Gastrocnemius medialis (tissue), 4 donors: ENCODE measurements at regions not wholly inside any gene's neighbourhood (a gene's known extent, or its start where the extent isn't known, plus 50 kb on each side); places are given as distances from the start of the nearest gene placed in this dataset.

Experiments used
- CTCF ChIP-seq, 5 experiments: fragments of 450-650 bp in 3 of 5; fragments of 200-600 bp in 2 of 5; sonication (generic) in 2 of 5; IDR thresholded peaks in 4 of 5; conservative IDR thresholded peaks in 1 of 5; 1 replicate in 4 of 5; 2 replicates in 1 of 5; pipeline ENCODE4 v1.5.1; 2016 to 2019; ENCODE audit warnings: antibody characterized with exemption in 5 of 5, mild to moderate bottlenecking in 3 of 5, moderate library complexity in 3 of 5
- POLR2A ChIP-seq, 2 donors: fragments of 450-650 bp; IDR thresholded peaks; one replicate each; pipeline ENCODE4 v1.6.1; 2017; ENCODE audit warnings: antibody characterized with exemption in 2 of 2, mild to moderate bottlenecking in 2 of 2, moderate library complexity in 2 of 2

DNA sequence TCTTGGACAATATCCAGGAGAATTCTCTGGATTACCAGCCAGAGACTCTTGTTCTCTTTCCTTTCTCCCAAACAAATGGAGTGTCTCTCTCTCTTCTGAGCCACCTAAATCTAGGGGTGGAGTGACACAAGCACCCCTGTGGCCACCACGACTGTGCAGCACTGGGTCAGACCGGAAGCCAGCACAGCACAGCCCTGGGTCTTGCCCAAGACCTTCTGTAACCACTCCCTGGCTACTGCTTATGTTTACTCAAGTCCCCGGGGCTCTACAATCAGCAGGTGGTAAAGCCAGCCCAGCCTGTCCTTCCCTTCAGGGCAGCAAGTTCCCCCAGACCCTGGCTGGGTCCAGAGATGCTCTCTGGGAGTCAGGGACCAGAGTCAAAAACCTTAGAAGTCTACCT, 110.0 kb upstream of the TUT7 start:
- TF ChIP-seq CTCF (IDR thresholded peaks at IDR 0.05 in 4 of 5, conservative IDR thresholded peaks at IDR 0.05 in 1 of 5): no peak
- no peak for TF ChIP-seq POLR2A (IDR thresholded peaks at IDR 0.05)
